GM18505 (cell line): ENCODE measurements at regions not wholly inside any gene's neighbourhood (a gene's known extent, or its start where the extent isn't known, plus 50 kb on each side); places are given as distances from the start of the nearest gene placed in this dataset.

Source experiments
- ATAC-seq: cut with Tn5 transposase; IDR thresholded peaks from one replicate; pipeline ENCODE4 v1.9.1; 2021; ENCODE audit not compliant: unreplicated experiment
- POLR2A ChIP-seq: IDR thresholded peaks from 4 replicates; pipeline ENCODE4 v1.6.1; 2011; ENCODE audit warnings: borderline replicate concordance; ENCODE audit not compliant: insufficient read depth, insufficient read length; ENCODE audit errors: extremely low read depth

DNA sequence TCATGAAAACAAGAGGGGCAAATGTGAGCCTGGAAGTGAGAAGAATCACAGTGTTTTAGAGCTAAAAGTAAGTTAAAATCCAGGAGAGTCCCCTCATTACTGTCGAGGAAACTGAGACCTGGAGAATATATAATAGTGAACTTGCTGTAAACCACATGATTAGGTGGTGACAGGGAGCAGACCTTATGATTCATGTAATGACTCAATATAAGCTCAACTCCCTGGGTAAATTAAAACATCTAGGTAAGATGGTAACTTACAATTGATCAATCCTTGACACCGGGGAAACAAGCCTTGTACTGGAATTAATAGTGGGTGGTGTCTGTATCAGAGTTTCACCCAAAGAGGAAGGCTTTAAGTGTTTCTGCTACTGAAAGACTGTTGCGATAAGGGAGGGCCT, 269.3 kb downstream of the SNAPC1 start:
- ATAC-seq: no peak
- no peak for TF ChIP-seq POLR2A

DNA sequence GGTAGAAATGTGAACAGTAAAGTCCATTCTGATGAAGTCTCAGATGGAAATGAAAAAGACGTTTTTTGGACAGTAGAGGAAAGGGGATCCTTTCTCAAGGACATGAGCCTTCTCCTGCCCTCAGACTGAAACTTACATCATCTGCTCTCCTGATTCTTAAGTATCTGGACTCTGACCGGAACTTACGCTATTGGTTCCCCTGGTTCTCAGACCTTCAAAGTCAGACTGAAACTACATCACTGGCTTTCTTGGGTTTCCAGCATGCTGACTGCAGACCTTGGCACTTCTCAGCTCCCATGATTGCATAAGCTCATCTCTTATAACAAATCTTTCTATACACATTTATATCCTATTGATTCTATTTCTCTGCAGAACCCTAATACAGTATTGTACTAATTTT, 291.0 kb downstream of the SNAPC1 start:
- ATAC-seq: no peak
- no peak for TF ChIP-seq POLR2A

DNA sequence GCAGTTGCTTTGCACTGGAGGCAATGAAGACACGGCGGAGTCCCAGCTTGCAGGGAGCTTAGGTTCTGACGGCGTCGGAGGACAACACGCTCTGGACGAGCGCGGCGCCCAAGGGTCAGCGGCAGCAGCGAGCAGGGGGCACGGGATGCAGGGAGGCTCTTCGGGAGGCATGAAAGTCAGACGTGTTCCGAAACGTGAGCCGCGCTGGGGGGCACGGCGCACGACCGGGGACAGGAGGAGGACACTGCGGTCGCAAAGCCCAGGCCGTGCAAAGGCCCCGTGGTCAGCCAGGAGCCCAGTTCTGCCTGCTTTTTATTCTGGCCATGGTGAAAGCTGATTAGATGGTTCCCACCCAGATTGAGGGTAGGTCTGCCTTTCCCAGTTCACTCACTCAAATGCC, 294.6 kb downstream of the SNAPC1 start:
- ATAC-seq: no peak
- no peak for TF ChIP-seq POLR2A

DNA sequence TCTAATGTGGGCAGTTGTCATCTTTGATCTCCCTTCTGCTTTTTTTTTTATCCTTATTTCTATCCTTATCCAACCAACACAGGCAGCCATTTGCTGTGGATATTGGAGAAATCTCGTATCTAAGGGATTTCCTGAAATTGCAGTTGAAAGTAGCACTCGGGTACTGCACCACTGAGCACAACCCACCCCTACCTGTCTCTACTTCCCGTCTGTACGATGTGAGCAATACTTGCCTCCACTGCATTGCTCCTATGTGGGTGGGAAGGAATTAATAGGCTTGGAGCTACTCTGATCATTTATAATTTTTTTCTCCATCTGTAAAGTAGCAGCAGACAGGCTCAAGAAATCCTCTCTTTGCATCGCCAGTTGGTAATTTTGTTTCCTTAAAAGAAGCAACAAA, 300.4 kb downstream of the SNAPC1 start:
- no peak for ATAC-seq
- TF ChIP-seq POLR2A: no peak

DNA sequence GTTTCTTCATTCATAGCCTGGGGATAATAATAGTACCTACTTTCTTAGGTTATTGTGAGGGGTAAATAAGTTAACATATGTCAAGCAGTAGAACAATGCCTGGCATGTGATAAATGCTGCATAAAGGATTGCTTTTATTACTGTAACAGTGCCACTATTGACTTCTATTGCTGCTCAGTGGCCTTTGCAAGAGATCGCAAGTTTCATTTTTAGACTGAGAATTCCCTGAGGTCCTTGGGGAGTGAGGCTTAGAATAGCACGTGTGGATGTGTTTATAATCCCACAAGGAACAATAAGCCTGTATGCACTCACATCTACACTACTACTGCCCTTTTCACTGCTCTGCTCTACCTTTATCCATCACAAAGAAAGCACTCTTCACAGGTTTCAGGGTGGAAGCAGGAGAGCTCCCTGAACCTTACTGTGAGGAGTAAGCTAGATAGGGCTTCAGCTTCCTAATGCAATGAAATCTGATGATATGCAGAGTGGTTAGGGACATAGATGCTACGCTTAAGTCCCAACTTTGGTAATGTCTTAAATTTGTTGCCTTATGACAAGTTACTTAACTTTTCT, 302.6 kb downstream of the SNAPC1 start:
- ATAC-seq: no peak
- TF ChIP-seq POLR2A: no peak

DNA sequence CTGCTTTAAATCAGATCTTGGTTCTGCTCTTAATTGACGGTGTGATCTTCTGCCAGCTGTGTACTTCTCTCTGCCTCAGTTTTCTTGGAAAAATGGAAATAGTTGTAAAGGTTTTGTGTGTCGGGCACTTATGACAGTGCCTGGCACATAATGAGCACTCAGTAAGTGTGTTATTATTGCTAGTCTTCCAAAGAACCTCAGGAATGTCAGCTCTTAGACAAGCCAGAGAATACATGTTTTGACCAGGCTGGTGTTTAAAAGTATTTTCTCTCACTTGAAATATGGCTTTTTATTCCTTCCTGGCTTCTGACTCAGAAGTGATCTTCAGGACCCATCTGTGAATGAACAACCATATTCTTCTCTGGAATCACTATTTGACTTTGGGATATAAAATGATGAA, 304.1 kb downstream of the SNAPC1 start:
- no peak for TF ChIP-seq POLR2A
- no peak for ATAC-seq

DNA sequence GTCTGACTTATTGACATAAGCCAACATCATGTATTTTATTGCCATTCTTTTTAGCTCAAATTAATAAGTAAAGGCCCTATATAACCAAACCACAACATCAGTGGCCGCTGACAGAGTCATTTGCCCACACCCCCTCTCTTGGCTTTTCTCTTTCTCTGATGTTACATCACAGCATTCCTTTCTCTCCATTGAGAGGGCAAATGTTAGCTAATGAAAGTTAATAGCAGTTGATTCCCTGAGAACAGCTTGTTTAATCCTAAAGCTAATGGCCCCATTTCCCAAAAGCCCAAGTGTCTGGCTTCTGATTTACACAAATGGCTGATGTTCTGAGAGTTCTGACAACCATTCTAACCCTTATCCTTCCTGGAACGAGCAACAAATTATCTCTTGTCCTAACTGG, 308.8 kb downstream of the SNAPC1 start:
- no peak for TF ChIP-seq POLR2A
- ATAC-seq: no peak

DNA sequence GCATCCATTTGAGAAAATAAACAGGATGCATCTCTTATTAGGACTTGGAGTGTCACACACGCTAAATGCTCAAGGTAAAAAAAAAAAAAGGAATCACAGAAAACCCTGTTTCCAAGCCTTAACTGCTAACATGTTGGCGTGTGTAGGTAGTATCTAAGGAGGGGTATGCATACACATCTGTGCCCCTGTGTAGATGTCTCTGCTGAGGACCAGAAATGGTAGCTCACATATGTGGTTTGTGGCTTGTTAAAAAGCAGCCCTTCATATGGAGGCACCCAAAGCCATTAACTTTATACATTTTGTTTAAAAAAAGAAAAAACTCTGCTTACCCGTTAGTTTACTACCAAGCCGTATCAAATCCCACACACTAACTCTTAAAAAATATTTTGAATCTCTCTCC, 314.1 kb downstream of the SNAPC1 start:
- no peak for ATAC-seq
- TF ChIP-seq POLR2A: no peak

DNA sequence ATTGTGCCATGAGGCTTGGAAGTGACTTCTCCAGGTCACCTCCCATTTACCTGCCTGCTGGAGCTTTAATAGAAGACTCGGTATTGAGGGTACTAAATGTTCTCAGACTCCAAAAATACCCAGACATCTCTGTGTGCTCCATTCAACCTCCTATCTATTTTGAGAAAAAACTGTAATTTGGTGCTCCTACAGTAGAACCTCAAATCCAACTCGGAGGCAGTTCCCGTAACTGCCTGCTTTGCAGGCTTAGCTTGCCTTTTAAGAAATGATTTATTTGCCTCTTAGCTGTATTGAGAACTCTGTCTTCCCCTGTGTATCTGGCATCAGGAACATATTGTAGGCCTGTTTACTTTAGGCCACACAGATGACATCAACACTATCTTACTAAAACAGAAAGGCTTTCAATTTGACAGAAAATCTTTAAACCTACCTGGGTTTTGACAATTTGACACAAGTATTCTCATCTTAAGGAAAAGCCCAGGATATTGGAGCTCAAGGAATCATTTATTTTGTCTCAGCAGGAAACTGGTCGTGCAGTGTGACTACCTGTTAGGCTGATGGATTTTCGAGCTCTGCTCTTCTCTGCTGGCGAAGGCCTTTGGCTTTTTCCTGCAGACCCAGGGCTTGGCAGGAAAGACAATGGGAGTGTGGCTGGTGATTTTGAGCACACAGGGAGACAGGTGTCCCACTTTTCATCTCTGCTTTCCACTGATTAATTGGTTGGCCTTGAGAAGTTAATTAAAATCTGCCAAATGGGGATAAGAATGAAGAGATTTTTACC, 314.8 kb downstream of the SNAPC1 start:
- no peak for ATAC-seq
- TF ChIP-seq POLR2A: no peak

DNA sequence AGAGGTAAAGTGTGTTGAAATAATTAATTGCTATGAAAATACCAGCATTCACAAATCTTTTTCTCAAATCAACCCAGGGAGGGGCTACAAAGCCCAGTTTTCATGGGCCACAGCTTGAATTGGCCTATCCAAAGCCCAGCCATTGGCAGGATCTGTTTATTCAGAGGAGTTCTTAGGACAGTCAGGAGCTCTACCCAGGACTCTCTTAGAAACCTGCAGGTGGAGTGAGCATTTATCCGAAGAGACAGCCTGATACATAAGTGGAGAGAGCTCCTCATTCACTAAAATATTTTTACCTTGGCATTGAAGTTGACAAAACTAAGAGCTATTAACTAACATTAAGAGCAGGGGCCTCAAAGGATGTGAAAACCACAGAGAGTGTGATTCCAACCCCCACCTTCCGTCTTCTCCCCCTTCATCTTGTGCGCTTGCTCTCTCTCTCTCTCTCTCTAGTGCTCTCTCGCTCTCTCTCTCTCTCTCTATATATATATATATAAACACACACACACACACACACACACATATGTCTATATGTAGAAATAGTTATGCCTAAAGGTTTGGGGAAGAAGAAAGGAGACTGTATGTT, 315.5 kb downstream of the SNAPC1 start:
- ATAC-seq: no peak

DNA sequence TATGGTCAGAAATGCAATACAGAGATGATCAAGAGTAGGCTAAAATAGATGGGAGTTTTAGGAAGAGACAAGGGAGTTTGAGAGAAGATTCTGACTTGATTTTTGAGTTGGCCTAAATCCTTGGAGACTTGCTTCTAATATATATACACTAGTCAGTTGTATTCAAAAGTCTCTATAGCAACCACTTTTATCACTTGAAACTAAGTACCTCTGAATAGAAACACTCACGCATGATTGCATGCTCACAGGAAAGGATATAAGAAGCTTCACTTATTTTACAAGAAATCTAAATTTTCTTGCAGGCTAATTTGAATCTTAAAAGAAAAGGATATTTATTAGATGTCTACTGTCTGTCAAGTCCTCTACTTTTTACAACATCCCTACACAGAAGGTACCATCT, 316.8 kb downstream of the SNAPC1 start:
- peak; percentile 50 for ATAC-seq
- TF ChIP-seq POLR2A: no peak

More for the DNA sequence above, 315.5 kb downstream of the SNAPC1 start:
- TF ChIP-seq POLR2A: no peak

DNA sequence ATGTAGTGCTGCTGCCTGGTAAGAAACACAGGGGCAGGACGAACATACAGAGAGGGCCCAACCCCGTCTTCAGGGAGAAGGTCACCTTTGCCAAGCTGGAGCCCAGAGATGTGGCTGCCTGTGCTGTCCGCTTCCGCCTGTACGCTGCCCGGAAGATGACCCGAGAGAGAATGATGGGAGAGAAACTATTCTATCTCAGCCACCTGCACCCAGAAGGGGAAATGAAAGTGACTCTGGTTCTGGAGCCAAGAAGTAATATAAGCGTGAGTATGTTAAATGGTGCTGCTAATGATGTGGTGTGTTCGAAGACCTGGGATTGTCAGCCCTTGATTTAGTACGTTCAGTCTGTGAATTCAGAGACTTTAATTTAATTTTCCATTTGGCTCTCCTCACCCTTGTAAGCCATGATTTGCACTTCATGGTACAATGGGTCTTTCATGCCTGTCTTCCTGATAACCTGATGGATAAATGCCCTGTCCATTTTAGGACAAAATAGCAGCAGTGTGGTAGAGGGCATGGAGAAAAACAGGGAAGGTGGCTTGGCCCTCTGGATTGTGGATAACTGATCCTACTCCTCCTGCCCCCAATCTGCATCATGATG, 318.9 kb downstream of the SNAPC1 start:
- peak; percentile 93 for ATAC-seq
- peak; percentile 52 for TF ChIP-seq POLR2A

DNA sequence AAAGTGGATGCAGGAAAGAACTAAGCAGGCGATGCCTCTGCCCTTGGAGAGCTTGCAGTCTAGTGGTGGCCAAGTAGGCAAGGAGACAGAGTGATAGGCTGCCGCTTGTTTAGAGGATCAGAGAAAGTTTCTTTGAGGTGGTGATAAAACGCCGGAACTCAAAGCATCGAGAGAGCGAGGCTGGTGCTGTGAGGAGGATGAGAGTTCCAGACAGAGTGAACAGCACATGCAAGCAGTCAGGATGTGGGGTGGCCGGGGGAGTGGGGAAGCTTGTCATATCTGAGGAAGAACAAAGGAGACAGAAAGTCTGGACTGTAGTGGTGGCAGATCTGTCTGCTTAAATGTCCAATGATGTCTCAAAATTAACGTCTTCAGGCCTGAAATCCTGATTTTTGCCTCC, 319.7 kb downstream of the SNAPC1 start:
- no peak for ATAC-seq
- no peak for TF ChIP-seq POLR2A

DNA sequence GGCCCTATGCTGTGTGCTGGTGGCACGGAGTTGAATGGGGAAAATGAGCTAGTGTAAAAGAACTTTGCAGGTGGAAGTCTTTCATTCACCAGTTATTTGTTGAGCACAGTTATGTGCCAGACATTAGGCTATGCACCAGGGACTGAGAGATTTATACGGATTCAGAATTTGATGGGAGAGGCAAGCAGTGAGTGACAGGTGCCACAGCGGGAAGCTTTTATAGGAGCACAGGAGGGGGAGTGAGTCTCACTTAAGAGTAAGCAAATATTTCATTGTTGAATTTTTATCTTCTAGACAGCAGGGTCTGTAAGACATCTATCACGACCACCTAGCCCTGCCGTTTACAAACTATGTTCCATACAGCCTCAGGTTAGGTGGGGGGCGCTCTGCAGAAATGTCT, 320.6 kb downstream of the SNAPC1 start:
- no peak for TF ChIP-seq POLR2A
- no peak for ATAC-seq
